ENCODE measurements at regions not wholly inside any gene's neighbourhood (a gene's known extent, or its start where the extent isn't known, plus 50 kb on each side); places are given as distances from the start of the nearest gene placed in this dataset.
"Not testable (repeated sequence)": the region's sequence is repeated elsewhere in the genome, so short reads cannot be mapped to it uniquely, and the experiment has no call there.

DNA sequence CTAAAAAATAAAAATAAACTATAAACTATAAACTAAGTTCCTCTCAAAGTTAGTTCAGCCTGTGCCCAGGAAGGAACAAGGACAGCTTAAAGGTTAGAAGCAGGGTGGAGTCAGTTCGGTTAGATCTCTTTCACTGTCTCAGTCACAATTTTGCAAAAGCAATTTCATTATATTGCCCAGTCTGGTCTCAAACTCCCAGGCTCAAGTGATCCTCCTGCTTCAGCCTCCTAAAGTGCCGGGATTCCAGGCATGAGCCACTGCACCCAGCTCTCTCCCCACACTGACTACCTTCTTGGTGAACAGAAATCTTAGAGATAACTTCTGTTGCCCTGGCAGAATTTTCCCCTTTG is 146.3 kb upstream of the TRIM24 start:
- in situ Hi-C loops (cut with MboI; ENCODE audit: low sequenced_read_pairs), result no loop called here

GRCh38 chr7:138316421-138317043 is 143.5 kb upstream of the TRIM24 start:
- in situ Hi-C loops (cut with MboI; ENCODE audit: low sequenced_read_pairs), result no loop called here

DNA sequence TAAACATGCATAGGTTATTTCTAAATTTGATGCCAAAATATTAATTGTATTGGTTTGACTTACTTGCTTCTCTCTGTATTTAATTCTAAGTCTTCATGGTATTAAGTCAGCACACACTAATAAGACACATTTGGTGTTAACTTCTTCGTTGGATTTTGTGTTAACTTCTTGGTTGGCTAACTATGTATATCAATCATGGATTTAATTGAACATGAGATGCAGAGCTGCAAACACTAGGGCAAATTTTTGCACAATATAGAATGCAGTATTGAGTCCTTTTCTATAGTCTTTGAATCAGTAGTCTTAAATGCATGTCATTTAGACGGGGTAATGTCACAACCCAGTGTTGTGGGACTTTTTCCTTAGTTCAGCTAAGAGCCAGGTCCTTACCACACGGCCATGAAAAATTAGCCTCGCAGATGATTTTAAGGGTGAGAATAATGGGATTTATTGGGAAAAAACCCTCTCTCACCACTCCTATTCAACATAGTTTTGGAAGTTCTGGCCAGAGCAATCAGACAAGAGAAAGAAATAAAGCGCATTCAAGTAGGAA is 142.9 kb upstream of the TRIM24 start:
- in situ Hi-C loops (cut with MboI; ENCODE audit: low sequenced_read_pairs), result no loop called here

- in situ Hi-C loops (cut with MboI; ENCODE audit: low sequenced_read_pairs), result no loop called here
Observed at GRCh38 chr7:138324941-138325340, 135.1 kb upstream of the TRIM24 start.

- in situ Hi-C loops (cut with MboI; ENCODE audit: low sequenced_read_pairs), result no loop called here
Observed at GRCh38 chr7:138325434-138325833, 134.6 kb upstream of the TRIM24 start.

- in situ Hi-C loops (cut with MboI; ENCODE audit: low sequenced_read_pairs), result no loop called here
Observed at GRCh38 chr7:138328215-138328614, 131.8 kb upstream of the TRIM24 start.

GRCh38 chr7:138332850-138333249 is 127.2 kb upstream of the TRIM24 start:
- in situ Hi-C loops (cut with MboI; ENCODE audit: low sequenced_read_pairs), result not testable (repeated sequence)

DNA sequence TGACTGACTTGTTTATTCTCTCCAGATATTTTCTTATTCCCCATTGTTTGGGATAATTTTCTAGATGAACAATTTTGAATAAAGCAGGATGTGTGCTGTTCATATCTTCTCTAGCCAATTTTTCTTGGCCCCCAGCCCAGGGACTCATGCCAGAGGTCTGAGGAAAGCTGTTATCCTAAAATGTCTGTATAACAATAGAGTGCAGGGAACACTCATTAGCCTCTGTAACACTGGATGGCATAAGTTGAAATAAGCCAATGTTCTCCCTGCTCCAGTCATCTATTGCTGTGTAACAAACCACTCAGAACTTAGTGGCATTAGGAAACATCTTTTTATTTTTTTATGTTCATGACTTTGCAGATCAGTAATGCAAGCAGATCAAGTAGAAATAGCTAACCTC is 121.7 kb upstream of the TRIM24 start:
- in situ Hi-C loops (cut with MboI; ENCODE audit: low sequenced_read_pairs), result no loop called here

DNA sequence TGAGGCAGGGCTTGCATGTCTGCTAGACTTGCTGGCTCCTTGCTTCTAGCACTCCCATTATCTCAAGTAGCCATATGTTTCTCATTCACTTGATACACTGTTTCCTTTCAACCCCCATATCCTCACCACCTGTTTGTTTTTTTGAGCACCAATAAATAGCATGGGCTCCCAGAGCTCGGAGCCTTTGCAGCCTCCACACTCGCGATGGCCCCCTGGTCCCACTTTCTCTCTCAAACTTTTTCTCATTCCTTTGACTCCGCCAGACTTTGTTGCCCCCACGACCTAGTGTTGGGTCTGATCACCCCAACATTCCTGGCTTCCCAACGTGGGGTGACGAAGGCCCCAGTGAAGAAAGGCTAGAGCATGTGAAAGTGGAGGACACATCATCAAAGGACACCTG is 120.8 kb upstream of the TRIM24 start:
- in situ Hi-C loops (cut with MboI; ENCODE audit: low sequenced_read_pairs), result not testable (repeated sequence)

- in situ Hi-C loops (cut with MboI; ENCODE audit: low sequenced_read_pairs), result no loop called here
Observed at GRCh38 chr7:138342990-138343389, 117.1 kb upstream of the TRIM24 start.

GRCh38 chr7:138345567-138345966 is 114.5 kb upstream of the TRIM24 start:
- in situ Hi-C loops (cut with MboI; ENCODE audit: low sequenced_read_pairs), result no loop called here

GRCh38 chr7:138346975-138347374 is 113.1 kb upstream of the TRIM24 start:
- in situ Hi-C loops (cut with MboI; ENCODE audit: low sequenced_read_pairs), result no loop called here

GRCh38 chr7:138349841-138350700 is 110.0 kb upstream of the TRIM24 start:
- in situ Hi-C loops (cut with MboI; ENCODE audit: low sequenced_read_pairs), result no loop called here

- in situ Hi-C loops (cut with MboI; ENCODE audit: low sequenced_read_pairs), result no loop called here
Observed at GRCh38 chr7:138350701-138351357, 109.2 kb upstream of the TRIM24 start.

DNA sequence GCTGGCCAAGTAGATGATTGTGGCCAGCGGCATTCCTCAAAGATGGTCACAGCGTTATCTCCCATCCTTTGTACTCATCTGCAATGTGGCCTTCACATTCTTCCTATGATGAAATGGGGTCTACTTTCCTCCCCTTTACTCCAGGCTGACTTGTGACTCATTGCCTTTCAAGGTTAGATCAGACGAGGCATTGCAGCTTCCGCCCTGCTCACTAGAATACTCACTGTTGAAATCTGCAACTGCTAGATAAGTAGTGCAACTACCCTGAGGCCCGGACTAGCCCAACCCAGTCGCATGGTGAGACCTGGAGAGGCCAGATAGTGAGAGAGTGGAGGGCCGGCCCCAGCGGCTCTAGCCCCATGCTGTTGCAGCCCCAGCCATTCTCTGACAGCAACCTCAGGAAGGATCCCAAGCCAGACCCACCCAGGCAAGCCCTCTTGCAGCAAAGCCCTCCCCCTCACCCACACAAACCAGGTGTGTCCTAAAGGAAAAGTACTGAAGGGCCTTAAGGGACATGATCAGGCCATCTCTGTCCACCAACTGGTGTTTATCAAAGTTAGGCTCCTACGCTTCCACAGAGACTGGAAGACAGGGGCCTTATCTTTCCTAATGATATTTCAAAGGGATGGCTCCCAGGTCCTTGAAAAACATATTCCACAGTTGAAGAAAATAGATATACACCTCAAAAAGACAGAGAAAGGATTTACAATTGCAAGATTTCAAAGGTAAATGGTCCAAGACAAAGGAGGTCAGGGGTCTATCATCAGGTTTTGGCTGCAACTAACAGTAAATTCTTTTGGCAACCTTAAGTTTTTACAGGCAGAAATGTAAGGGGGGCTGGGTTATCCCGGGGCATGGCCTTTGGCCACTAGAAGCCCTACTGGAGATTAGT is 107.2 kb upstream of the TRIM24 start:
- in situ Hi-C loops (cut with MboI; ENCODE audit: low sequenced_read_pairs), result no loop called here

DNA sequence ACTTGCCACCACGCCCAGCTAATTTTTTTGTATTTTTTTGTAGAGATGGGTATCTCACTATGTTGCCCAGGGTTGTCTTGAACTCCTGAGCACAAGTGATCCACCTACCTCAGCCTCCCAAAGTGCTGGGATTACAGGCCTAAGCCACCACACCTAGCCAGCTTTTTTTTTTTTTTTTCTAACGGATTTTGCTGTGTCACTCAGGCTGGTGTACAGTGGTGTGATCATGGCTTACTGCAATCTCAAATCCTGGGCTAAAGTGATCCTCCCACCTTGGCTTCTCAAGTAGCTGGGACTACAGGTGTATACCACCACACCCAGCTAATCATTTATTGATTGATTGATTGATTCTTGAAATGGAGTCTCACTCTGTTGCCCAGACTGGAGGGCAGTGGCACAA is 106.0 kb upstream of the TRIM24 start:
- in situ Hi-C loops (cut with MboI; ENCODE audit: low sequenced_read_pairs), result no loop called here

DNA sequence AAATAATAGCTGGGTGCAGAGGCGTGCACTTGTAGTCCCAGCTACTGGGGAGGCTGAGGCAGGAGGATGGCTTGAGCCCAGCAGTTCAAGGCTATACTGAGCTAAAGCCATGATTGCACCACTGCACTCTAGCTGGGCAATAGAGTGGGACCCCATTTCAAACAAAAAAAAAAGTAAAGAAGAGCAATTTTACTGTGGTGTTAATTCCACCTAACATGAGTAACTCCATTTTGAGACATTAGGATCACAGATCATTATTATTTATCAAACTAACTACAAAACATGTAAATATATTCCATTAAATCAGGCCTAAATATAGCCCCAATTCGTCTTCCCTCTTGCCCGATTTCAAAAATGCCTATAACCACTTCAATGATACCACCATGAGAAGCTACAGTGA is 104.8 kb upstream of the TRIM24 start:
- in situ Hi-C loops (cut with MboI; ENCODE audit: low sequenced_read_pairs), result no loop called here

DNA sequence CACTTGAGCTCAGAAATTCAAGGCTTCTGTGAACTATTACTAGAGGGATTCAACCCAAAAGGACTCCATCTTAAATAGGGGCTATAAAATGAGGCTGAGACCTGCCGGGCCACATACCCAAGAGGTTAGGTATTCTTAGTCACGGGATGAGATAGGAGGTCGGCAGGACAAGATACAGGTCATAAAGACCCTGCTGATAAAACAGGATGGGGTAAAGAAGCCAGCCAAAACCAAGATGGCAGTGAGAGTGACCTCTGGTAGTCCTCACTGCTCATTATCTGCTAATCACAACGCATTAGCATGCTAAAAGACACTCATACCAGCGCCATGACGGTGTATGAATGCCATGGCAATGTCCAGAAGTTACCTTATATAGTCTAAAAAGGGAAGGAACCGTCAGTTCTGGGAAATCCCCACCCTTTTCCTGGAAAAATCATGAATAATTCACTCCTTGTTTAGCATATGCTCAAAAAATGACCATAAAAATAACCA is 101.2 kb upstream of the TRIM24 start:
- in situ Hi-C loops (cut with MboI; ENCODE audit: low sequenced_read_pairs), result no loop called here

- in situ Hi-C loops (cut with MboI; ENCODE audit: low sequenced_read_pairs), result no loop called here
Observed at GRCh38 chr7:138359870-138360559, 100.0 kb upstream of the TRIM24 start.

GRCh38 chr7:138363721-138364120 is 96.3 kb upstream of the TRIM24 start:
- in situ Hi-C loops (cut with MboI; ENCODE audit: low sequenced_read_pairs), result no loop called here

Measured in HL-60/S4 treated with retinoic acid at 250 ng/mL for 4 days and 3 days (cell line).